AG04449 (cell line): ENCODE measurements at regions not wholly inside any gene's neighbourhood (a gene's known extent, or its start where the extent isn't known, plus 50 kb on each side); places are given as distances from the start of the nearest gene placed in this dataset.

Experiments
- CTCF ChIA-PET: fragments of 350-600 bp; formaldehyde crosslinking; extraction: SDS; loops from one replicate; lab custom pipeline; 2021; ENCODE audit warnings: antibody characterized with exemption; lab: Yijun Ruan, JAX
- POLR2A ChIA-PET: fragments of 400-600, 350-600 bp; formaldehyde crosslinking; extraction: SDS; loops from one replicate; lab custom pipeline; 2020; ENCODE audit warnings: antibody characterized with exemption, inconsistent platforms; lab: Yijun Ruan, JAX
- DNase-seq: peaks from one replicate; pipeline ENCODE4 v3.0.0-alpha.2; 2010; ENCODE audit warnings: low read depth, low spot score
- H3K4me3 ChIP-seq: 2 replicates; pipeline ENCODE4 v1.5.1; 2011; ENCODE audit warnings: low read depth, mild to moderate bottlenecking, control low read depth, low read length
- CTCF ChIP-seq: IDR thresholded peaks from one replicate; pipeline ENCODE4 v1.5.1; 2011; ENCODE audit warnings: mild to moderate bottlenecking, moderate library complexity, low read length, control low read depth, inconsistent platforms; ENCODE audit not compliant: insufficient read depth; ENCODE audit errors: missing control alignments

- TF ChIP-seq CTCF, result no peak
- H3K4me3 ChIP-seq, result no peak overlapping the region
- ChIA-PET POLR2A (no interaction called here), CTCF (interaction anchor here (1.0 to 1.3 kb wide), 2 partner anchors 180 to 181 kb away, joined by 3 read pairs; no protein-coding TSS in a partner anchor)
- no peak for DNase-seq
Measured at GRCh38 chr6:12421596-12421995, 131.4 kb downstream of the EDN1 start.

GRCh38 chr6:12422848-12423247 lies 132.7 kb downstream of the EDN1 start:
- CTCF ChIA-PET, result interaction anchor here (1.0 to 1.6 kb wide), 2 partner anchors 9 to 179 kb away, joined by 3 to 6 read pairs; no protein-coding TSS in a partner anchor
- no peak overlapping the region for H3K4me3 ChIP-seq
- no peak for TF ChIP-seq CTCF
- no peak for DNase-seq
- POLR2A ChIA-PET, result no interaction called here

- ChIA-PET POLR2A (no interaction called here), CTCF (interaction anchor here (1.6 kb wide), 1 partner anchor 10 kb away, joined by 6 read pairs; no protein-coding TSS in a partner anchor)
- no peak for DNase-seq
- H3K4me3 ChIP-seq, result no peak overlapping the region
- no peak for TF ChIP-seq CTCF
Measured at GRCh38 chr6:12423832-12424231, 133.7 kb downstream of the EDN1 start.

GRCh38 chr6:12426121-12426520 lies 136.0 kb downstream of the EDN1 start:
- TF ChIP-seq CTCF, result no peak

GRCh38 chr6:12431023-12431422 lies 140.9 kb downstream of the EDN1 start:
- no peak overlapping the region for H3K4me3 ChIP-seq
- DNase-seq, result no peak
- no peak for TF ChIP-seq CTCF
- ChIA-PET POLR2A (no interaction called here), CTCF (no interaction called here)

More at GRCh38 chr6:12426121-12426520, 136.0 kb downstream of the EDN1 start:
- POLR2A ChIA-PET, result no interaction called here
- no peak overlapping the region for H3K4me3 ChIP-seq
- DNase-seq, result no peak
- CTCF ChIA-PET, result no interaction called here

GRCh38 chr6:12436224-12436623 lies 146.1 kb downstream of the EDN1 start:
- ChIA-PET POLR2A (no interaction called here), CTCF (no interaction called here)
- no peak for DNase-seq
- no peak for TF ChIP-seq CTCF
- no peak overlapping the region for H3K4me3 ChIP-seq
